Stomach smooth muscle (tissue), 2 donors: ENCODE measurements at regions not wholly inside any gene's neighbourhood (a gene's known extent, or its start where the extent isn't known, plus 50 kb on each side); places are given as distances from the start of the nearest gene placed in this dataset.

Source experiments
- H3K27ac ChIP-seq: one replicate; pipeline ENCODE4 v1.7.0; 2013; ENCODE audit warnings: mild to moderate bottlenecking, low read length, inconsistent platforms
- H3K27me3 ChIP-seq, 2 donors: one replicate each; pipeline ENCODE4 v1.7.0; 2013; ENCODE audit warnings: low read length in 2 of 2; ENCODE audit not compliant: insufficient read depth in 2 of 2, control insufficient read depth in 1 of 2
- H3K36me3 ChIP-seq, 2 donors: one replicate each; pipeline ENCODE4 v1.7.0; 2013; ENCODE audit warnings: low read length in 2 of 2; ENCODE audit not compliant: control insufficient read depth in 2 of 2, insufficient read depth in 2 of 2
- H3K4me1 ChIP-seq: one replicate; pipeline ENCODE4 v1.7.0; 2013; ENCODE audit warnings: low read length; ENCODE audit not compliant: control insufficient read depth, insufficient read depth
- H3K4me3 ChIP-seq, 2 donors: one replicate each; pipeline ENCODE4 v1.7.0; 2013; ENCODE audit warnings: low read length in 2 of 2
- H3K9ac ChIP-seq, 2 donors: one replicate each; pipeline ENCODE4 v1.7.0; 2013; ENCODE audit warnings: low read length in 2 of 2, mild to moderate bottlenecking in 1 of 2
- H3K9me3 ChIP-seq, 2 donors: one replicate each; pipeline ENCODE4 v1.7.0; 2013; ENCODE audit warnings: low read length in 2 of 2; ENCODE audit not compliant: control insufficient read depth in 2 of 2
- donor health status: healthy.
- donor health status: Pancreatic carcinoma.

DNA sequence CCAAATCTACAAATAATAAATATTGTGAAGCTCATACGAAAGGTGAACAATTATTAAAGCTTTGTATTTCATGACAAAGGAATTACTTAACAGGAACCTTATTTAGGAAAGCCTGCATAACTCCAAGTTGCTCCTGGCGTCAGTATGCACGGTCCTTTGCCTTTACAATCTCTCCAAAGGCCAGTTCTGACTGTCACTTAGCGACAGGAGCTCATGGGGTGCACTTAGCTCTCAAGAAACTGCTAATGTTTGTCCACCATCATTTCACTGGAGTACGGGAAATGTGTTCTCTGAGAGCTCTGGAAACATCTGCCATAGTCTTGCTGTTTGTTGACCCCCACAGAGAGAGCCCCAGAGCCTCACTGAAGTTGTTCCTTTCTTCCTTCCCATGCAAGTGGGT, 781.5 kb upstream of the POM121L12 start:
- Histone ChIP-seq H3K4me1 (no peaks in the 10 kb centered on the region), H3K9ac (no peak overlapping the region), H3K27ac (no peak overlapping the region), H3K36me3 (no peaks in the 10 kb centered on the region), H3K9me3 (peaks cover 0 to 4% of the 10 kb centered on the region in 2 donors), H3K27me3 (no peaks in the 10 kb centered on the region), H3K4me3 (no peak overlapping the region)

DNA sequence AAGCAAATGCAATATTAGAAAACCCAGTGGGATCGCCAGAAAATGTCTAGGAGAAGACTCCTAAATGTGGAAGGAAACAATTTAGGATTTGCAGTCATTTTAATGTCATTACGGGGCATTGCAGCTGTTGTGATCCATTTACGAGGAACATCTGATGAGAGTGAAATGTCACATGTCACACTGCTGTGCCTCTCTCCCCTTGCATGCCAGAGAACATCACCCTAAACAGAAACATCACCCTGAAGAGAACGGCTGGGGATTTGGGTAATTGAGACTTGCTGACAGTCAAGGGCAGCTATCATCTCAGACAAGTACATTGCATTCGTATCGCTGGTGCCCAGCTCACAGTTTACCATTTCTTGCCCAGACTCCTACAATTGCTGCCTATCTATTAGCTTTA, 785.7 kb upstream of the POM121L12 start:
- no peak overlapping the region for H3K27ac ChIP-seq
- H3K4me3 ChIP-seq: no peak overlapping the region
- H3K27me3 ChIP-seq: no peaks in the 10 kb centered on the region
- no peaks in the 10 kb centered on the region for H3K4me1 ChIP-seq
- peaks cover 0 to 2% of the 10 kb centered on the region in 2 donors for H3K9me3 ChIP-seq
- H3K36me3 ChIP-seq: no peaks in the 10 kb centered on the region
- no peak overlapping the region for H3K9ac ChIP-seq

DNA sequence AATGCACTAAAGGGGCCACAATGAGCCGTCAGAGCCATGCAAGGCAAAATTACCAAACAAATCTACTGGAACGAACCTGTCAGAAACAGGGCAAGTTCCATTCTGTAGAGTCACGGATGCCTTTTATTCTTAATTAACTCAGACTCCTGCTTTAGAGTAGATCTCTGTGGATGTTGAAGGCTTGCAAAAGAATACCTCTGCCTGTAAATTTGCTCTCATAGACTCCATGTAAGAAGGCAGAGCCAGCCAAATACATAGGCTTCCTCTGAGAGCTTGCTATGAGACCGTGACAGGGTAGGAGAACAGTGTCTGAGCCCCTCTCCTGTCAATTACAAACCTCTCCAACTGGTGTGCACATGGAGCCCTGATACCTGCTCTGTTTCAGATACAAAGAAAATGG, 787.9 kb upstream of the POM121L12 start:
- peaks cover 0 to 2% of the 10 kb centered on the region in 2 donors for H3K9me3 ChIP-seq
- H3K9ac ChIP-seq: no peak overlapping the region
- H3K36me3 ChIP-seq: no peaks in the 10 kb centered on the region
- no peaks in the 10 kb centered on the region for H3K27me3 ChIP-seq
- H3K4me1 ChIP-seq: no peaks in the 10 kb centered on the region
- H3K4me3 ChIP-seq: no peak overlapping the region
- H3K27ac ChIP-seq: no peak overlapping the region

DNA sequence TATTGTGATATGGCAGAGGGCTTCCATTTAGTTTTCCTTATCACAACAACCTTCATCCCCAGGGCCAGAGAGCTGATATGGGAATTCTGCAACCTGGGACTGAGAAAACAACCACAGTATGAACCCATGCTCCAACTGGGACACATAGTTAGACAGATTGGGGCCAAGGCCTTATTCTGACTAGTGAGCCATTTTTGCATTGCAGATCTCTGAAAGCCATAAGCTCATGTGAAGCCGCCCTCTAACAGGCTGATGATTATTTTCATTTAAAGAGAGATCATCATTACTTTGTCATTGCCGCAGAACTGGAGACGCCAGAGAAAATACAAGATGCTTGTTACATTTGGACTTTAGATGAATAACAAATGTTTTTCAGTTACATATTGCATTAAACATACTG, 791.7 kb upstream of the POM121L12 start:
- Histone ChIP-seq H3K36me3 (no peaks in the 10 kb centered on the region), H3K9me3 (no peaks in the 10 kb centered on the region), H3K4me1 (no peaks in the 10 kb centered on the region), H3K9ac (no peak overlapping the region), H3K4me3 (no peak overlapping the region), H3K27ac (no peak overlapping the region), H3K27me3 (no peaks in the 10 kb centered on the region)

DNA sequence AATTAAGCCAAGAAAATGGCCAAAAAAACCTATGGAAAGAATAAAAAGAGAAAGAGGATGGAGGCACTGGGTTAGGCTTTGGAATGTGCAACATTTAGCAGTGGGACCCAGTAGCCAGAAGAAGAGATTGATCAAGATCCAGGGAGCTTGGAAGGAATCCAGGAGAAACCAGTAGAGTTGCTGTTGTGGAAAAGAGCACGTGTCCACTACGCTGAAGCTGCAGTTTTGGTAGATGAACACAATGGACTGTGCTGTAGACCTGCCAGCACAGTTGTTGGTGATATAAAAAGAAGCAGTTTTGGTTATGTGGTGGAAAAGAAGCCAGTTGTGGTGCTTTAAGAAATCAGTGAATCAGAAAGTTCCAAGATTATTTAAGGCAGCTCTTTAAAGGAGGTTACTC, 802.2 kb upstream of the POM121L12 start:
- H3K27ac ChIP-seq: no peak overlapping the region
- no peak overlapping the region for H3K9ac ChIP-seq
- no peaks in the 10 kb centered on the region for H3K27me3 ChIP-seq
- no peak overlapping the region for H3K4me3 ChIP-seq
- H3K4me1 ChIP-seq: no peaks in the 10 kb centered on the region
- H3K9me3 ChIP-seq: peaks cover 6 to 10% of the 10 kb centered on the region in 2 donors
- H3K36me3 ChIP-seq: no peaks in the 10 kb centered on the region

DNA sequence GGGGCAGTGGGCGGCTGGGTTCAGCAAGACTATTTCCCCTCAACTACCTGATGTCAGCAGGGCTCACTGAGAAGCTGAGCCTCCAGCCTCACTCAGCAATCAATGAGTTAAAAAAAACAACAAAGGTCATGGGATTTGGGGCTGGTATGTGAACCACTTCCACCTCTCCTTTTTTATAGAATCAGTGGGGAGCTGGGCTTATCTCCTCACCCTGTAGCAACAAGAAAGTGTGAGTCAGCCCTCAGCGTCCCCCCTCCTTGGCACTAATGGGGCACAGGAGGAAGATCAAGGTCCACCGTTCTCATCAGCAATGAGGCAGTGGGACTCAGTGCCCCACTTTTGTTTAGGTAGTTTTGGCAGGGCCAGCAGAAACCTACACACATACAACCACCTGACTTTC, 823.5 kb upstream of the POM121L12 start:
- H3K4me1 ChIP-seq: no peaks in the 10 kb centered on the region
- H3K9ac ChIP-seq: no peak overlapping the region
- no peaks in the 10 kb centered on the region for H3K9me3 ChIP-seq
- H3K27me3 ChIP-seq: no peaks in the 10 kb centered on the region
- H3K36me3 ChIP-seq: no peaks in the 10 kb centered on the region
- no peak overlapping the region for H3K4me3 ChIP-seq
- H3K27ac ChIP-seq: no peak overlapping the region

DNA sequence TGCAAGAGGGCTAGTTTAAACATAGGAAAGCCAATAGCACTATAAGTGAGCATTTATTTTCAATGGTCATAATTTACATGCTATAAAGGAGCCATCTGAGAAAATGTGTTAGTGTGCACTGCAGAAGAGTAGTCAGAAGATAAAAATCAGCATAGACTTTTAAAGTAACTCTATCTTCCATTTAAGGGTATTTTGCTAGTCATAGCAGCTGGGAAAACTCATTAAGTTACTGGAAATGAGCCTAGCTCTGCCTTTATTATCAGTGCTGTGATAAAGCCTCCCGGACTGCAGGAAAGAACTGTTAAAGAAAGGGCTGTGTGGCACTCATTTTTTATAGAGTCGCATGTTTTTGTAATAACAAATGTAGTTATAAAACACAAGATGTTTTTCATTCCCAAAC, 825.8 kb upstream of the POM121L12 start:
- Histone ChIP-seq H3K36me3 (no peaks in the 10 kb centered on the region), H3K9ac (no peak overlapping the region), H3K4me3 (no peak overlapping the region), H3K27ac (no peak overlapping the region), H3K4me1 (no peaks in the 10 kb centered on the region), H3K27me3 (no peaks in the 10 kb centered on the region), H3K9me3 (no peaks in the 10 kb centered on the region)

DNA sequence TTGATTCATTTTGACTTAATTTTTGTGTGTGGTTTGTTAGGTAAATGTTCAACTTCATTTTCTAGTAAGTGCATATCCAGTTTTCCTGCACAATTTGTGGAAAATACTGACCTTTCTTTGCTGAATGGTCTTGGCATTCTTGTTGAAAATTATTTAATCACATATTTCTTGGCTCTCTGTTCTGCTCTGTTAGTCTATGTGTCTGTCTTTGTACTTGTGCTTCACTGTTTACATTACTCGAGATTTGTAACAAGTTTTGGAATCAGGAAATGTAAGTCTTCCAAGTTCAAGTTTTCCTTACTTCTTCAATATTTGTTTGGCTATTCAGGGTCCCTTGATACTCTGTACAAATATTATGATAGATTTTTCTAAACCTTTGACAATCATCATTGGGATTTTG, 838.2 kb upstream of the POM121L12 start:
- no peaks in the 10 kb centered on the region for H3K9me3 ChIP-seq
- H3K4me3 ChIP-seq: no peak overlapping the region
- H3K9ac ChIP-seq: no peak overlapping the region
- H3K27me3 ChIP-seq: no peaks in the 10 kb centered on the region
- H3K27ac ChIP-seq: no peak overlapping the region
- no peaks in the 10 kb centered on the region for H3K36me3 ChIP-seq
- H3K4me1 ChIP-seq: no peaks in the 10 kb centered on the region

DNA sequence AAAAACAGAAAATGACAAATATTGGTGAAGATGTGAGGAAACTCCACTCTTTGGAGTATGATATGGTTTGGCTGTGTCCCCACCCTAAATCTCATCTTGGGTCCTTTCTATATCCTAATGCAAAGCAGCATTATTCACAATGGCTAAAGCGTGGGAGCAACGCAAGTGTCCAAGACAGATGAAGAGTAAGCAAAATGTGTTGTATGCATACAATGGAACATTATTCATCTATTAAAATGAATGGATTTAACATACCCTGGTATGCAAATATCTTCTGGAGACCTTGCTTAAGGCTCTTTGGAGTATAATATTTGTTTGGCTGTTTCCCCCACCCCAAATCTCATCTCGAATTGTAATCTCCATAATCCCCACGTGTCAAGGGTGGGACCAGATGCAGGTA, 839.8 kb upstream of the POM121L12 start:
- Histone ChIP-seq H3K27me3 (no peaks in the 10 kb centered on the region), H3K9ac (no peak overlapping the region), H3K4me3 (no peak overlapping the region), H3K4me1 (no peaks in the 10 kb centered on the region), H3K9me3 (peaks cover 0 to 2% of the 10 kb centered on the region in 2 donors), H3K36me3 (no peaks in the 10 kb centered on the region), H3K27ac (no peak overlapping the region)

DNA sequence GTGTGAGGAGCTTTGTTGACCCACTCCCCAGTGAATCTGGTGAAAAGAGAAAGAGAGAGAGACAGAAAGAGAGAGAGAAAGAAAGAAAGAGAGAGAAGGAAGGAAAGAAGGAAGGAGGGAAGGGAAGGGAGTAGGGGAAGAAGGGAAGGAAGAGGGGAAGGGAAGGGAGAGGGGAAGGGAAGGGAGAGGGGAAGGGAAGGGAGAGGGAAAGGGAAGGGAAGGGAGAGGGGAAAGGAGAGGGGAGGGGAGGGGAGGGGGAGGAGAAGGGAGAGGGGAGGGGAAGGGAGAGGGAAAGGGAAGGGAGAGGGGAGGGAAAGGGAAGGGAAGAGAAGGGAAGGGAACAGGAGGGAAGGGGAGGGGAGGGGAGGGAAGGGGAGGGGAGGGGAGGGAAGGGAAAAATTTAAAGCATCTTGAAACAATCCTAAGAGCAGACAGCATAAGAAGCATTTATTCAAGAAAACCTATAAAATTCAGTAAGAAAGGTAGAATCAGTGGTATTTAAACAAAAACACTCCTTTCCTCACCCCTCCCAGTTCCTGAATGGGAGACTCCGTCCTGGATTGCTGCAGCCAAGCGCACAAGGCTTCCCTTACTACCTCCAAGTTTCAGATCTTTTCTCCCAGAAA, 846.2 kb upstream of the POM121L12 start:
- H3K4me1 ChIP-seq: no peaks in the 10 kb centered on the region

DNA sequence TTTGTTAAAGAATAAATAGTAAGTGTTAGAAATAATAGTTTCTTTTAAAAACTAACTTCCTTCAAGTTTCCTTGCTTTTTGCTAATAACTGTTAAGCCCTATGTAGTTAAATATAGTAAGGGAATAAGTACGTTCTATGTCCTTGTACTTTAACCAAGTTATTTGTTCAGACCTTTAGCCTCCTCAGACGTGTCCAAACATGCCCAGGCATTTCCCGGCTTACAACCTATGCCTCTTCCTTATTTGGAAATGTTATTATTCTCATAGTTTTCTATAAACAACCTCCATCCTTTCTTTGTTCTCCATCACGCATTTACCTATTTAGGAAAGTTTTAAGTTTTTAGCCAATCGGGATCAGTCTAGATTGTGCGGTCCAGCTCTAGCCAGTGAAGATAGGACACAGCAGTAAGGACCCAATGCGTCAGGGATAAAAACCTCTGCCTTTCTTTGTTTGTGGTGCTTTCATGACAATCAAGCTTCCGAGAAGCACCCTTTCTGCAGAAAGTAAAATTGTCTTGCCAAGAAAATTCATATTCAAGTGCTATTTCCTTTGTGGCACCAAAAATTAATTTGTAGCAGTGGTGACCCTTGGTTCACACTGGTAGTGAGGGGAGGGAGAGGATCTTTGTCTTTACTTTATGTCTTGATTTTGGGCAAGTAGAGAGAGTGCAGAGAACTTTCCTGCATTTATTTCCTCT, 851.3 kb upstream of the POM121L12 start:
- Histone ChIP-seq H3K4me3 (no peak overlapping the region), H3K27ac (no peak overlapping the region), H3K27me3 (no peaks in the 10 kb centered on the region), H3K36me3 (no peaks in the 10 kb centered on the region), H3K9me3 (no peaks in the 10 kb centered on the region), H3K4me1 (no peaks in the 10 kb centered on the region), H3K9ac (no peak overlapping the region)

More for the DNA sequence above, 846.2 kb upstream of the POM121L12 start:
- no peaks in the 10 kb centered on the region for H3K36me3 ChIP-seq
- H3K9ac ChIP-seq: no peak overlapping the region
- H3K9me3 ChIP-seq: peaks cover 0 to 2% of the 10 kb centered on the region in 2 donors
- no peak overlapping the region for H3K4me3 ChIP-seq
- no peaks in the 10 kb centered on the region for H3K27me3 ChIP-seq
- no peak overlapping the region for H3K27ac ChIP-seq
